Left forelimb (tissue), 1 donor: ENCODE measurements at regions not wholly inside any gene's neighbourhood (a gene's known extent, or its start where the extent isn't known, plus 50 kb on each side); places are given as distances from the start of the nearest gene placed in this dataset.
"Not testable (repeated sequence)": the region's sequence is repeated elsewhere in the genome, so short reads cannot be mapped to it uniquely, and the experiment has no call there.

Source experiments
- DNase-seq: peaks from one replicate; pipeline ENCODE4 v3.0.0-alpha.2; 2018; ENCODE audit warnings: low spot score

DNA sequence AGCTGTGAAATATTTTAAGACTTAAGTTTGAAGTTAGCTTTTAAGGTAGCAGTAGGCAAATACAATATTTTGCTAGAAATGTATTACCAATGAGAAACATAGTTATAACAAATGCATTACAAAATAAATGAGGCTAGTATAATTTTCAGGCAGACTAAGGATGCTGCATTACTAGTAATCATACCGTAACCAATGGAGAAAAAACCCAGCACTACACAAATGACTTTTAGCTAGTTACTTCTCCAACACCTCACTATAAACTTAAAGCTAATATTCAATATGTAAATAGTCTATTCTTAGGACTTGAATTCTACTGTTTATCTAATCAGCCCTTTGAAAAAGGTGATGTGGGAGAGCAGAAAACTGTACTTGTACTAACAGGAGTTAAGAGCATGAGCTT lies 285.3 kb upstream of the KLF14 start:
- no peak for DNase-seq

DNA sequence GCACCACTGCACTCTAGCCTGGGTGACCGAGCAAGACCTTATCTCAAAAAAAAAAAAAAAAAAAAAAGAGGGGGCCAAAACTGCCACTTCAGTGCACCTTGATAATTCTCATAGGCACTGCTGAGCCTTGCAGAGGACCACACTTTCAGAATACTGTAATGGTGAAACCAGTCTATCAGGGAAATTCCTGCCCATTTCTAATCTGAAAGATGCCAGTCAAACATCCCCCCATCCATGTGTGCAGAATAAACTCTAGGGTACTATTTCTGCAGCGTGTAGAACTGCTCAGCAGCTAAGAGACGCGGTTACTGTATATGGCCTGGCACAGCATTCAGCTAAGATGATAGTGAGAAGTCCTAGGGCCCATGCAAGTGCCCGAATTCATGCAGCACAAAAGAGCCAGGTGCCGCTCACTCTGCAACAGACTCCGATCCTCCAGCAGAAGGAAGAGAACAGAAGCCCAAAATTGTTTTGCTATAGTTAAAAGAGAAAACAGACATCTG lies 286.8 kb upstream of the KLF14 start:
- no peak for DNase-seq

DNA sequence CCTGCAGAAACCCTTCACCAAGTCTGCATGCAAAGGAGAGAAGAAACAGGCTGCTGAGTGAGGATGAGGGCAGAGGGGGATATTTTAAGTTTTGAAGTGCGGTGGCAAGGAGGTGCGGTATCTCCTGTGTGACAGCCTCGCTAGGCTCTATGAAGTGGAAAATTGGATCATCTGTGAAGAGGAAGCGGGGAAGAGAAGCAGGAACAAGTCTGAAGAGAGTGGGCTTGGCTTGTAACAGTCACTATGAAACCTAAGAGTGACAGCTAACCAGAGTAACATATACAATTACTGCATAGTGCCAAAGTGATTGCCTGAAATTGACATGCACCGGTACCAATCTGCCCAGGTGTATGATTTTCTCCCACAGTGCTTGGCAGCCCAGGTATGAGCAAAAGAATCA lies 287.5 kb upstream of the KLF14 start:
- no peak for DNase-seq

GRCh38 chr7:131021902-131022301 lies 287.9 kb upstream of the KLF14 start:
- no peak for DNase-seq

- no peak for DNase-seq
Observed at GRCh38 chr7:131026297-131027000, 292.4 kb upstream of the KLF14 start.

- no peak for DNase-seq
Observed at GRCh38 chr7:131027287-131027773, 293.3 kb upstream of the KLF14 start.

GRCh38 chr7:131028295-131028694 lies 294.3 kb upstream of the KLF14 start:
- no peak for DNase-seq

- DNase-seq = no peak
Observed at GRCh38 chr7:131029002-131029401, 295.0 kb upstream of the KLF14 start.

DNA sequence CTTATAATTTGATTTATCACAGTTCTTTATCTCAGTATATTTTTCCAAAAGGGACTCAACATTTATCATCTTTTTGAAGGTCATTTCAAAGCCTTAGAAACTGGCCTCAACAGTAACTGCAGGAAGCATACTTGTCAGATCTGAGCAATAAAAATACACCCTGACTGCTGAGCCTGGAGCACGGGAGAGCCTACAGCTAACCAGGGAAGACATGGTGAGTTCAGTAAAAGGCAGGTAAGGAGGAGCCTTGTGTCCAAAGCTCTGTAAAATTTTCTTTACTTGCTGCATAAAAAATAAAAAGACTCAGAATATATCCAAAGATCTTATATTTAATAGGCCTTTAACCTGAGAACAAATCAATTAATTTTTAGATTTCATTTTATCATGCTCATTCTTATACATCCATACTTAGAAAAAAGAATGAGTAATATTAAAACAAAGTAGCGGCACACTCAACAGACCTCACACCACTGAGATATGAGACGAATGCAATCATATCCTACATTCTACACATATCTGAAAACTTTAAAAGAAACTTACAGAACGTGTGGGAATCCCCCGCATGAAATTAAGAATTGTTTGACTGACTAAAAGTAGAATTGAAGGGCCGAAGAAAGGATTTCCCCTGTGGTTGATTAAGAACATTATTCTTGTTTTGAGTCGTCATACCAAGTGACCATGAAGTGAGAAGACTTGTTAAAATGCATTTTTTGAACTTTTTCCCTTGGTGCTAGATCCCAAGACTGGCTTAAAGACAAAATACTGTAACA lies 296.4 kb upstream of the MKLN1 start:
- no peak for DNase-seq

DNA sequence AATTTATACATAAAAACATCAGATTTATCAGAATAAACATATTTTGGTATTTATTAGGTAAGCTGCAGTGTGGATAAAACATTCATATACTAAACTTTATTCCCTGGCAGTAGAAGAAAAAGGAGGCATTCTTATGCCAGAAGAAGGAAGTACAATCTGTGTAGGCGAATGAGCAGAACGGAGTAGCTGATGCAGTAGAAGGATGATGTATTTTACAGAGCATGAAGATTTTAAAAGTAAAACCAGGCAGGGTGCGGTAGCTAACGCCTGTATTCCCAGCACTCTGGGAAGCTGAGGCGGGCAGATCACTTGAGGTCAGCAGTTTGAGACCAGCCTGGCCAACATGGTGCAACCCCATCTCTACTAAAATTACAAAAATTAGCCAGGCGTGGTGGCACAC lies 294.9 kb upstream of the MKLN1 start:
- no peak for DNase-seq

DNA sequence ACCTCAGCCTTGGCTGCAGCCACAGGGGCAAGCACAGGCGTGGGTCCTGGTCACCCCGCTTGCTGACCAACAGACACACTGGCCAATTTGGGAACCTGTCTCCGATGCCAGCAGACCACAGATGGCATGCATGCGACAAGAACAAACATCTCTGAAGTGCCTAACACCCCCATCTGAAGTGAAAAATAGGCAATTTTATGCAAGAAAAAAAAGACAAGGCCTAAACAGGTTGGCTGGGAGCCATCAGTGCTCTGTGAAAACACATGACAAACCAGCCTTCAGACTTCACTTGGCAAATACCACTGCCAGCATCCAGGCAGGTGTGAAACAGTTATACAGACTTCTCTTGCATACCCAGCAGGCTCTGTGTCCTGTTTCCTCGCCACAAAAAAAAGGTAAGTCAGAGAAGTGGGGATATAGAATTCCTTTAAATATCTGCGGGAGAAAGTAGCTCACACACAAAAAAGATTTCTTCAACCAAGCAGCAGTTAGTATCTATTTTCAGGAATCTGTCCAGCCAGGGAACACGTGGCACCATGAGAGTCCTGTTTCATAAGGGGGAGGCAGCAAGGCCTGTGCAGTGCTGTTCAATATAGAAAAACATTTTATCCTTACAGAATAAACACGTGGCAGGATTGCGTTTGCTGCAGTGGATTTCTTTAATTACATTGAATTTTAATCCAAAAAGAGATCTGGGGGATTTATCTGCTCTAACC lies 293.4 kb upstream of the MKLN1 start:
- DNase-seq = no peak

DNA sequence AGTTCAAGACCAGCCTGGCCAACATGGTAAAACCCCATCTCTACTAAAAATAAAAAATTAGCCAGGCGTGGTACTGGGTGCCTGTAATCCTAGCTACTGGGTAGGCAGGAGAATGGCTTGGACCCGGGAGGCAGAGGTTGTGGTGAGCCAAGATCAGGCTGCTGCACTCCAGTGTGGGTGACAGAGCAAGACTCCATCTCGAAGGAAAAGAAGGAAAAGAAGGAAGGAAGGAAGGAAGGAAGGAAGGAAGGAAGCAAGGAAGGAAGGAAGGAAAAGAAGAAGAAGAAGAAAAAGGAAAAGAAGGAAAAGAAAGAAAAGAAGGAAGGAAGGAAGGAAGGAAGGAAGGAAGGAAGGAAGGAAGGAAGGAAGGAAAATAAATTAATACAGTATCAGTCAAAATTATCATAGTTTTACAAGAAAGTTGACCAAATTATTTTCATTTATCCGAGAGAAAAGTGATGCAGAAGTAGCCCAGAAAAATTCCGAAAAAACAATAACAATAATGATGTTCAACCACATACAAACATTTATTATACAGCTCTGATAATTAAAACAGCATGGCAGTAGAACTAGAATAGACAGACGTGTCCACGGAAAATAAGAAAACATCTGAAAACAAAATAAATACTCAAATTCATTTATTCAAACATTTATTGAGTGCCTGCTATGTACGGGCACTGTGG lies 292.4 kb upstream of the MKLN1 start:
- DNase-seq = no peak

DNA sequence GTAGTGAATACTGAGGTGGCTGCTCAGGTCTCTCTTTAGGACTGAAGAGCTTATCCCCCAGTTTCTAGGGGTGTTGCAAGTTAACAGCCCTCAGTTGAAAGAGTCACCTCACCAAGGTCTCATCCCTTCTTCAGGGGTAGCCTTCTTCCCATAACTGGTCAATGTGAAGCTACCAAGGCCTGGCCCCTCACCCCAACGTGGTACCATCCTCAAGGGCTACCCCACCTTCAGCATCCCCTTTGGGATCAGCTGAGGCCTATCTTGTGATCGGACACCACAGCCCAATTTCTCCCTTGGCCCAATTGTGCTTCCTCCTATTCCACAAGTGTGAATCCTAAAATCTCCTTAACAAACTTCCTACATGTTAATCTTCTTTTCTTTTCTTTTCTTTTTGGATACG lies 289.5 kb upstream of the MKLN1 start:
- DNase-seq = no peak

DNA sequence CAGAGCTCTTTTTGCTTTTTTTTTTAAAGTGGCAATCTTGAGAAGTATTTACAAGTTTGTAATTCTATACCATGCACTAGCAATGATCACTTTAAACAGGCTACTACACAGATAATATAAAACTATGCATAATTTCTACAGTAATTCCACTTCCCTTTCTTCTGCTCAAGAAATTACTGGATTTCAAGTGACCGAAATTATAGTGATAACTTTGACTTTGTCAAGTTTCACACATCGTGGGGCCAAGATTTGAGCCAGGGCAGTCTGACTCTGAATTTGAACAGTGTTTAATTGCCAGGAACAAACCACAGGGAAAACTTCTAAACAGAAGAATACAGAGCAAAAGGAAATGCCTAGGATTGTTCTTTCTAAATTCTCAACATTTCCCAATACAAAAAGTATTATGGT lies 288.3 kb upstream of the MKLN1 start:
- no peak for DNase-seq

GRCh38 chr7:131039836-131040235 lies 287.8 kb upstream of the MKLN1 start:
- no peak for DNase-seq

DNA sequence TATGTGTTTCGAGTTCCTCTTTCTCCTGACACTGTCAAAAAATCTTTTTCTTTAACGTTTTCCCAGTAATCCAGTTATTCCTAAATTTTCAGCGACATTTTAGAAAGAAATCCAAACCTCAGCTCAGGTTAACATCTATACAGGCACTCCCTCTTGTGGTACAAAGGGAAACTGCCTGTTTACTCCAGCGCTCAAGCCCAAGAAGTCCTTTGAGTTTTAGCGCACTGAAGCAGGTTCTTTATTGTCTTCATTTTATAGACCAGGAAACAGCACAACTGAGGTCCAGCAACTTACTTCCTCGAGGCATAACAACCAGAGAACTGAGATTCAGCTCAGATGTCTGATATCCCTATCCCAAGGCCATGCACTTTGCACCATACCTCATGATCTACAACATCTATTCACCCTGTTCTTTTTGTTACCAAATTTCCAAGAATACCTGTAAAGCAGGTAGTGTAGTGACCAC lies 287.2 kb upstream of the MKLN1 start:
- DNase-seq = no peak

GRCh38 chr7:131041012-131041695 lies 286.5 kb upstream of the MKLN1 start:
- DNase-seq = not testable (repeated sequence)

- DNase-seq = no peak
Observed at GRCh38 chr7:131042269-131043160, 285.2 kb upstream of the MKLN1 start.

- no peak for DNase-seq
Observed at GRCh38 chr7:131045526-131045925, 282.1 kb upstream of the MKLN1 start.

GRCh38 chr7:131046246-131046645 lies 281.4 kb upstream of the MKLN1 start:
- DNase-seq = no peak
